Suprapubic skin (tissue), 4 donors: ENCODE measurements at regions not wholly inside any gene's neighbourhood (a gene's known extent, or its start where the extent isn't known, plus 50 kb on each side); places are given as distances from the start of the nearest gene placed in this dataset.

Experiments
- DNase-seq, 2 donors: peaks; one replicate each; pipeline ENCODE4 v3.0.0-alpha.2; 2019; ENCODE audit warnings: low spot score in 2 of 2
- H3K27ac ChIP-seq: fragments of 200-600 bp; sonication (generic); one replicate; pipeline ENCODE4 v1.5.1; 2019
- H3K27me3 ChIP-seq: fragments of 200-600 bp; sonication (generic); one replicate; pipeline ENCODE4 v1.5.1; 2019
- H3K36me3 ChIP-seq: fragments of 200-600 bp; sonication (generic); one replicate; pipeline ENCODE4 v1.5.1; 2019
- H3K4me1 ChIP-seq: fragments of 200-600 bp; sonication (generic); one replicate; pipeline ENCODE4 v1.5.1; 2019
- H3K4me3 ChIP-seq: fragments of 200-600 bp; sonication (generic); one replicate; pipeline ENCODE4 v1.5.1; 2019; ENCODE audit warnings: mild to moderate bottlenecking
- H3K9me3 ChIP-seq: fragments of 200-600 bp; sonication (generic); one replicate; pipeline ENCODE4 v1.5.1; 2019
- CTCF ChIP-seq, 2 donors: fragments of 200-600 bp in 1 of 2; fragments of 450-650 bp in 1 of 2; sonication (generic) in 1 of 2; IDR thresholded peaks; one replicate each; pipeline ENCODE4 v1.5.1; 2016 to 2019; ENCODE audit warnings: antibody characterized with exemption in 2 of 2, mild to moderate bottlenecking in 1 of 2, moderate library complexity in 1 of 2
- EP300 ChIP-seq: sonication (generic); formaldehyde crosslinking; IDR thresholded peaks from one replicate; pipeline ENCODE4 v1.6.1; 2017; ENCODE audit warnings: antibody characterized with exemption
- POLR2A ChIP-seq, 2 donors: fragments of 450-650 bp; IDR thresholded peaks; one replicate each; pipeline ENCODE4 v1.6.1; 2017; ENCODE audit warnings: antibody characterized with exemption in 2 of 2, mild to moderate bottlenecking in 2 of 2, moderate library complexity in 2 of 2
- POLR2AphosphoS5 ChIP-seq, 3 donors: sonication (generic); formaldehyde crosslinking; IDR thresholded peaks; one replicate each; pipeline ENCODE4 v1.6.1; 2017; ENCODE audit warnings: antibody characterized with exemption in 3 of 3
- WGBS: methylation state at CpG from one replicate; pipeline ENCODE4 v1.1.5; 2018; 5-methylcytosine and 5-hydroxymethylcytosine counted together

- H3K36me3 ChIP-seq = no peaks in the 10 kb centered on the region
- no peaks in the 10 kb centered on the region for H3K4me1 ChIP-seq
- H3K4me3 ChIP-seq = no peak overlapping the region
- no peaks in the 10 kb centered on the region for H3K9me3 ChIP-seq
- no peak for DNase-seq
- H3K27ac ChIP-seq = no peak overlapping the region
- no peaks in the 10 kb centered on the region for H3K27me3 ChIP-seq
- 75% methylated on average over 4 of the region's 4 CpGs for WGBS
- TF ChIP-seq POLR2A (IDR thresholded peaks at IDR 0.05) (no peak), POLR2AphosphoS5 (IDR thresholded peaks at IDR 0.05) (no peak), EP300 (no peak), CTCF (IDR thresholded peaks at IDR 0.05) (no peak)
These were observed 209.7 kb downstream of the CAAP1 start for GRCh38 chr9:26682796-26683496.

GRCh38 chr9:26682041-26682440 is 210.6 kb downstream of the CAAP1 start:
- WGBS = 74% methylated on average over 4 of the region's 4 CpGs
- DNase-seq = no peak
- no peaks in the 10 kb centered on the region for H3K9me3 ChIP-seq

GRCh38 chr9:26677965-26678706 is 214.5 kb downstream of the CAAP1 start:
- Histone ChIP-seq H3K27ac (no peak overlapping the region), H3K27me3 (no peaks in the 10 kb centered on the region), H3K4me3 (no peak overlapping the region), H3K4me1 (no peaks in the 10 kb centered on the region), H3K36me3 (no peaks in the 10 kb centered on the region), H3K9me3 (no peaks in the 10 kb centered on the region)
- DNase-seq = no peak
- 59% methylated on average over 4 of the region's 4 CpGs for WGBS
- TF ChIP-seq EP300 (no peak), CTCF (IDR thresholded peaks at IDR 0.05) (no peak), POLR2A (IDR thresholded peaks at IDR 0.05) (no peak), POLR2AphosphoS5 (IDR thresholded peaks at IDR 0.05) (no peak)

More at GRCh38 chr9:26682041-26682440, 210.6 kb downstream of the CAAP1 start:
- H3K4me3 ChIP-seq = no peak overlapping the region
- no peak overlapping the region for H3K27ac ChIP-seq
- no peaks in the 10 kb centered on the region for H3K4me1 ChIP-seq
- H3K27me3 ChIP-seq = no peaks in the 10 kb centered on the region
- no peaks in the 10 kb centered on the region for H3K36me3 ChIP-seq
- TF ChIP-seq POLR2AphosphoS5 (IDR thresholded peaks at IDR 0.05) = no peak
- no peak for TF ChIP-seq EP300
- no peak for TF ChIP-seq CTCF (IDR thresholded peaks at IDR 0.05)
- TF ChIP-seq POLR2A (IDR thresholded peaks at IDR 0.05) = no peak

- no peaks in the 10 kb centered on the region for H3K36me3 ChIP-seq
- H3K4me3 ChIP-seq = no peak overlapping the region
- H3K4me1 ChIP-seq = no peaks in the 10 kb centered on the region
- TF ChIP-seq POLR2AphosphoS5 (IDR thresholded peaks at IDR 0.05) (no peak), POLR2A (IDR thresholded peaks at IDR 0.05) (no peak), EP300 (no peak), CTCF (IDR thresholded peaks at IDR 0.05) (no peak)
- no peak overlapping the region for H3K27ac ChIP-seq
- DNase-seq = no peak
- WGBS = 66% methylated on average over 3 of the region's 3 CpGs
- no peaks in the 10 kb centered on the region for H3K27me3 ChIP-seq
- no peaks in the 10 kb centered on the region for H3K9me3 ChIP-seq
These were observed 217.6 kb downstream of the CAAP1 start for GRCh38 chr9:26675035-26675434.

GRCh38 chr9:26673261-26673660 is 219.3 kb downstream of the CAAP1 start:
- TF ChIP-seq EP300 (no peak), POLR2A (IDR thresholded peaks at IDR 0.05) (no peak), CTCF (IDR thresholded peaks at IDR 0.05) (no peak), POLR2AphosphoS5 (IDR thresholded peaks at IDR 0.05) (no peak)
- no peaks in the 10 kb centered on the region for H3K36me3 ChIP-seq
- no peaks in the 10 kb centered on the region for H3K9me3 ChIP-seq
- H3K27me3 ChIP-seq = no peaks in the 10 kb centered on the region
- H3K4me1 ChIP-seq = no peaks in the 10 kb centered on the region
- no peak overlapping the region for H3K27ac ChIP-seq
- no peak for DNase-seq
- H3K4me3 ChIP-seq = no peak overlapping the region
